Neural progenitor cell (in vitro differentiated cells): ENCODE measurements at regions not wholly inside any gene's neighbourhood (a gene's known extent, or its start where the extent isn't known, plus 50 kb on each side); places are given as distances from the start of the nearest gene placed in this dataset.

Experiments used
- EZH2 ChIP-seq: fragments of 200-600 bp; sonication (generic); IDR thresholded peaks from 2 replicates; pipeline ENCODE4 v1.6.1; 2017; ENCODE audit warnings: antibody characterized with exemption, mild to moderate bottlenecking, moderate library complexity
- EZH2phosphoT487 ChIP-seq: fragments of 200-600 bp; sonication (generic); IDR thresholded peaks from 2 replicates; pipeline ENCODE4 v1.6.1; 2017; ENCODE audit warnings: antibody characterized with exemption
- TF ChIP-seq, protein P1 (sequence below): fragments of 200-600 bp; sonication (generic); IDR thresholded peaks from 2 replicates; pipeline ENCODE4 v1.5.1; 2017; ENCODE audit warnings: antibody characterized with exemption, mild to moderate bottlenecking

DNA sequence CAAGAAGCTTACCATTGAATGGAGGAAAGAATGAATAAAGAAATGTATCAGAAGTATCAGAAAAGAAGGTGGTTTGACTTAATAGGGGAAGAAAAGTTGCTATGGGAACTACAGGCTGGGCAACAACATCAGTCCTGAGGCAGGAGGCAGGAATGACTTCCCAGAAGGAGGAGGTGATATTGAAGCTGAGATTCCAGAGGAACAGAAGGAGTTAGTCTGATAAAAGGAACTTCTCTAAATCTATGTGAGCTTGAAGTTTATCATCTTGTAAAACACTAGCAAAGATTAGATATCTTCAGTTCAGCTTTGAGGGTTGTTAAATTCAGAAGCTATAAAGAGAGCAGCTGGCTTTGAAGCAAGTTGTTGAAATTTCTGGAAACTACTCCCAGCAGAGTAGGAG, 213.3 kb upstream of the THRB start:
- TF ChIP-seq, protein P1, sequence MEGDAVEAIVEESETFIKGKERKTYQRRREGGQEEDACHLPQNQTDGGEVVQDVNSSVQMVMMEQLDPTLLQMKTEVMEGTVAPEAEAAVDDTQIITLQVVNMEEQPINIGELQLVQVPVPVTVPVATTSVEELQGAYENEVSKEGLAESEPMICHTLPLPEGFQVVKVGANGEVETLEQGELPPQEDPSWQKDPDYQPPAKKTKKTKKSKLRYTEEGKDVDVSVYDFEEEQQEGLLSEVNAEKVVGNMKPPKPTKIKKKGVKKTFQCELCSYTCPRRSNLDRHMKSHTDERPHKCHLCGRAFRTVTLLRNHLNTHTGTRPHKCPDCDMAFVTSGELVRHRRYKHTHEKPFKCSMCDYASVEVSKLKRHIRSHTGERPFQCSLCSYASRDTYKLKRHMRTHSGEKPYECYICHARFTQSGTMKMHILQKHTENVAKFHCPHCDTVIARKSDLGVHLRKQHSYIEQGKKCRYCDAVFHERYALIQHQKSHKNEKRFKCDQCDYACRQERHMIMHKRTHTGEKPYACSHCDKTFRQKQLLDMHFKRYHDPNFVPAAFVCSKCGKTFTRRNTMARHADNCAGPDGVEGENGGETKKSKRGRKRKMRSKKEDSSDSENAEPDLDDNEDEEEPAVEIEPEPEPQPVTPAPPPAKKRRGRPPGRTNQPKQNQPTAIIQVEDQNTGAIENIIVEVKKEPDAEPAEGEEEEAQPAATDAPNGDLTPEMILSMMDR: no peak
- no peak for TF ChIP-seq EZH2phosphoT487
- no peak for TF ChIP-seq EZH2
